Effector memory CD8-positive, alpha-beta T cell (primary cell): ENCODE measurements at regions not wholly inside any gene's neighbourhood (a gene's known extent, or its start where the extent isn't known, plus 50 kb on each side); places are given as distances from the start of the nearest gene placed in this dataset.

Experiments
- ATAC-seq: fragments of 150-1000 bp; cut with Tn5 transposase; replicated peaks from 2 replicates; pipeline ENCODE4 v1.10.0; 2021; ENCODE audit warnings: mild to moderate bottlenecking, moderate library complexity
- DNase-seq, 3 experiments: peaks; one replicate each; pipeline ENCODE4 v3.0.0; 2021
- H3K27ac Mint-ChIP-seq, 2 donors: one replicate each; pipeline ENCODE4 v1.8.0; 2022; ENCODE audit warnings: mild to moderate bottlenecking in 2 of 2, mixed read lengths in 2 of 2, moderate library complexity in 2 of 2
- H3K27me3 Mint-ChIP-seq, 2 donors: one replicate each; pipeline ENCODE4 v1.8.0; 2022; ENCODE audit warnings: mixed read lengths in 2 of 2
- H3K36me3 Mint-ChIP-seq: one replicate; pipeline ENCODE4 v1.8.0; 2022; ENCODE audit warnings: mild to moderate bottlenecking, moderate library complexity, mixed read lengths; ENCODE audit not compliant: insufficient read depth
- H3K4me1 Mint-ChIP-seq, 2 donors: one replicate each; pipeline ENCODE4 v1.8.0; 2022; ENCODE audit warnings: low read depth in 2 of 2, mixed read lengths in 2 of 2
- H3K4me3 Mint-ChIP-seq, 2 donors: one replicate each; pipeline ENCODE4 v1.8.0; 2022; ENCODE audit warnings: mild to moderate bottlenecking in 2 of 2, mixed read lengths in 2 of 2, moderate library complexity in 2 of 2
- H3K9me3 Mint-ChIP-seq, 2 donors: one replicate each; pipeline ENCODE4 v1.8.0; 2022; ENCODE audit warnings: mixed read lengths in 2 of 2

DNA sequence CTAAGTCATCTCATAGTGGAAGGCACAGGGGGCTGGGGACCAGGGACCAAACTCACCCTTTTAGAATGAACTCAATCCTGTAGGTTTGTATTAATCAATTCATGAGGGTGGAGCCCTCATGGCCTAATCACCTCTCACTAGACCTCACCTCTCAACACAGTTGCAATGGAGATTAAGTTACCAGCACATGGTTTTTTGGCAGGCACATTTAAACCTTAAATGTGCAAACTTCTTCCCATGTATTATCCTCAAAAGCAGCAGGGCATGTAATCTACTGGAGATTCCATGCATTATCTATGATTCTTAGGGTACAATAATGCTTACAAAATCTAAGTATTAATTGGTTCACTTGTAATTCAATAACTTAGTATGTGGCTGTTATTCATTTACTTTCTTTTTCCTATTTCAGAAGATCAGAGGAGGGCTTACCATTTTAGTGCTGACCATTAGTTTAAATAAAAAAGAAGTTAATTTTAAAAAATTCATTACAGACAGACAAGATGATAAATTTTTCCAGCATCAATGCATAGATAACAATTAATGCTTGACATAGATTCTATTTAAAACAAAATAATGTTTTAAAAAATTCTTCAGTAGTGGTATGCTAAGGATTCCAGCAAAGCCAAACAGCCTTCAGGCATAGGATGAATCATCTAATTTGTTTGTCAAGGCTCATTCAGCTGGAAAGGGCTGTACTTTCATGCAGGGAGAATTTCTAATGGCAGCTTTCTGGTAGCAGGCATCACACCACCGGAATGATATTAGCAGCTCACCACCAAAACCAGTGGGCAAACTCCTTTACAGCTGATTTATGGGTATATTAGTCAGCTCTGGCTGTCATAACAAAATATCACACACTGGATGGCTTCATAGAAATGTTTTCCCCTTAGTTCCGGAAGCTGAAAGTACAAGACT, 124.6 kb upstream of the ZNF648 start:
- ATAC-seq, result no peak
- H3K4me3 Mint-ChIP-seq, result no peak overlapping the region
- DNase-seq, result no peak
- peaks cover 0 to 2% of the 10 kb centered on the region in 2 donors for H3K9me3 Mint-ChIP-seq
- H3K27ac Mint-ChIP-seq, result no peak overlapping the region
- H3K4me1 Mint-ChIP-seq, result no peaks in the 10 kb centered on the region
- H3K36me3 Mint-ChIP-seq, result no peaks in the 10 kb centered on the region
- H3K27me3 Mint-ChIP-seq, result peaks cover 5 to 18% of the 10 kb centered on the region in 2 donors

DNA sequence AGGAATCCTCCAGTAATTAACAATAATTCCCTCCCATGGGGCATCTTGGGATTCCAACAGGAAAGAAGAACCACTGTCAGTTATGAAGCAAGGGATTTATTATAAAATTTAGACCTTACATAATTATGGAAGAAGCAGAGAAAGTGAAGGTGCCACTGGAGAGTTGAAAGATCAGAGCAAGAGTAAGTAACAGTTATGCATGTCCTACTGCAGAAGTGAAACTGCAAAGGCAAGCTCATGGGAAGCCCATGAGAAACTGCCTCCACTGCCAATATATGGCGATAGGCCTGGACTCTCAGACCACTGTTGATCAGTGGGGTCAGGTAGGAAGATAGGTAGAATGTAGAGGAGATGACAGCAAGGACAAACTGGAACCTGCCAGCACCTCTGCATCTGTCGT, 123.6 kb upstream of the ZNF648 start:
- Mint-ChIP-seq H3K36me3 (no peaks in the 10 kb centered on the region), H3K27me3 (peaks cover 10 to 23% of the 10 kb centered on the region in 2 donors), H3K4me3 (no peak overlapping the region), H3K9me3 (peaks cover 0 to 2% of the 10 kb centered on the region in 2 donors), H3K4me1 (no peaks in the 10 kb centered on the region), H3K27ac (no peak overlapping the region)
- no peak for ATAC-seq
- DNase-seq, result no peak

DNA sequence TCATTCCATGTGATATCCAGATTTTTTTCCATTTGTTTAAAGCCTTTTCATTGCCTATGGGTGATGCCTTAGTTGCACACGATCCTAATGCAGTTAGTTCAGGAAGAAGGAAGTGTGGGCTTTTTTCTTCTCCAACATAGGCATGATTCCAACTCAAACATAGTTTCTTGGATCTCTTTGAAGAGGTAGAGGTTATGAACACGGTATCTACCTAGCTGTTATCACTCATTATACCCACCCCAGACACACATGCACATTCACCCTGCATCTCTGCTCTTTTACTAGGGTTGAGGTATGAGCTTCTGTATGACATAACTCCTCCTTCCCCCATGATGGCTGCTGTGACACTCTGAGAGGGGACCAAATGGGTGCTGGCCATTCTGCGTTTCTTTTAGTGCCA, 122.1 kb upstream of the ZNF648 start:
- Mint-ChIP-seq H3K4me1 (no peaks in the 10 kb centered on the region), H3K27me3 (peaks cover 10 to 15% of the 10 kb centered on the region in 2 donors), H3K9me3 (no peaks in the 10 kb centered on the region), H3K27ac (no peak overlapping the region), H3K4me3 (no peak overlapping the region), H3K36me3 (no peaks in the 10 kb centered on the region)
- DNase-seq, result no peak
- no peak for ATAC-seq

DNA sequence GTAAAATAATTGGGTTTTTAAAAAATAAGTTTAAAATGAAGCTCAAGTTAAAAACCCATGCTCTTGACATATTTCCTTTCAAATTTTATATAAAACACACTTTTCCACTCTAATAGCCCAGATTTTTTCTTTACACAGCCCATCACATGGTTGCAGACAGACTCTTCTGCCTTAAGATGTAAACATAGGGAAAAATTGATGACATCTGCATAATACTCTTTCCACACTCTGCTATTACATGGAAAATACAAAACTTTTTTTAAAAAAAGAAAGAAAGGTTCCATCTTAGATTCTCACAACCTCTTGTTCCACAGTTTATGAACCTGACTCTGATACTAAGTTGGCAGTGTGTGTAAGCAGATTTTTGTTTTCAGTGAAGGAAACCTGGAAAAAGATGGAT, 120.8 kb upstream of the ZNF648 start:
- ATAC-seq, result no peak
- Mint-ChIP-seq H3K27ac (no peak overlapping the region), H3K27me3 (peaks cover 10 to 19% of the 10 kb centered on the region in 2 donors), H3K4me3 (no peak overlapping the region), H3K36me3 (no peaks in the 10 kb centered on the region), H3K9me3 (no peaks in the 10 kb centered on the region), H3K4me1 (no peaks in the 10 kb centered on the region)
- no peak for DNase-seq

DNA sequence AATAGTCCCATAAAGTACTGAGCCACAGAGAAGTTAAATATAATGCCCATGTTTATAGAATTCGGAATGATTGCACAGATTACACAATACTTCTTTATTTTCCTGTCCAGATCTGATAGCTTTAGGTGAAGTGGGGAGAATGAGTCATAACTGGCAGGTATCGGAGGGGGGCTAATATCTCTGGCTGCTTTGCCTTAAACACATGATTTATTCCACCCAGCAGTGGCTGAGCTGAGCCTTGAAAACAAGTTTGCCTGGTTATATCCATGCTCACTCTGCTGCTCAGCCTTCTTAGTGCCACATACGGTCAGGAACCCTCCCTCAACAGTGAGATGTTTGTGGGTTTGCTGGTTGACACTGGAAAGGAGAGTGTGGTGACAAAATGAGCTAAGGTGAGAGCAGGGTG, 119.7 kb upstream of the ZNF648 start:
- H3K9me3 Mint-ChIP-seq, result no peaks in the 10 kb centered on the region
- DNase-seq, result no peak
- H3K36me3 Mint-ChIP-seq, result no peaks in the 10 kb centered on the region
- no peaks in the 10 kb centered on the region for H3K4me1 Mint-ChIP-seq
- H3K4me3 Mint-ChIP-seq, result no peak overlapping the region
- H3K27ac Mint-ChIP-seq, result no peak overlapping the region
- peaks cover 16 to 26% of the 10 kb centered on the region in 2 donors for H3K27me3 Mint-ChIP-seq
- peak; percentile 27 for ATAC-seq

DNA sequence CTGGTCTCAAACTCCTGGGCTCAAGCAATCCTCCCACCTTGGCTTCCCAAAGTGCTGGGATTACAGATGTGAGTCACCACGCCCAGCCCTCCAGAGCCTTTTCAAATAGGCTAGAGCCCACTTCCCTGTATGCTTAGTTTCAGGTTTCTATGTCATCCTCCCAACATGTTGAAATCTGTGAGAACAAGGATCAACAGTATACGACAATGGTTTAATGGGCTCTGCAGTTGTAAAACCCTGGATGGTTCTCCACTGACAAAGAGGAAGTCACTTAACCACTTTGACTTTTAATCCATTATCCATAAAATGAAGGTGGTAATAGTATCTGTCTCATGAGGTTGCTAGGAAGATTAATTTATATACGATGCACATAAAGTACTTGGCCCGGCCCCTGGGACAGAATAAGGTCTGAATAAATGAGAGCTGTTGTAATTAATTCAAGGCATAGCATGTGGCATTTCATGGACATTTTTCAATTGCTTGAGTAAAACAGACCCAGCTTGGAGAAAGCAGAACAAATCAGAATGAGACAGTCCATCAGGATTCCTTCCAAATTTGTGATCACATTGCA, 113.9 kb upstream of the ZNF648 start:
- no peaks in the 10 kb centered on the region for H3K36me3 Mint-ChIP-seq
- no peaks in the 10 kb centered on the region for H3K4me1 Mint-ChIP-seq
- H3K27me3 Mint-ChIP-seq, result peaks cover 6 to 19% of the 10 kb centered on the region in 2 donors
- ATAC-seq (no peak), DNase-seq (no peak)
- no peak overlapping the region for H3K4me3 Mint-ChIP-seq
- no peak overlapping the region for H3K27ac Mint-ChIP-seq
- no peaks in the 10 kb centered on the region for H3K9me3 Mint-ChIP-seq

DNA sequence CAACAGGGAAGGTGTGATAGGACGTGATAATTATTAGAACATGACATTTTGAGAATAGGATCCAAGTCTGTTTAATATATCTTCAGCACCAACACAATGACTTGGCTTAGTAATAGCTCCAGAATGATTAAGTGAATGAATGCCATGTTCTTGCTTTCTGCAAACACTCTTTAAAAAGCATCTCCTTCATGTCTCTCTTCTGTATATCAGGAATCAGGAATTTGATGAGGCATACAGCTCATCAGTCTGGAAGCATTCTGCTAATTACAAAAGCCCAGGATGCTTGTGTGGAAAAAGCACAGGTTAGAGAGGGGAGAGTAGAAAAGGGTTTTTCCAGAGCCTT, 113.0 kb upstream of the ZNF648 start:
- H3K4me3 Mint-ChIP-seq, result no peak overlapping the region
- DNase-seq (no peak), ATAC-seq (no peak)
- no peaks in the 10 kb centered on the region for H3K4me1 Mint-ChIP-seq
- H3K27me3 Mint-ChIP-seq, result peaks cover 6 to 19% of the 10 kb centered on the region in 2 donors
- no peaks in the 10 kb centered on the region for H3K36me3 Mint-ChIP-seq
- no peaks in the 10 kb centered on the region for H3K9me3 Mint-ChIP-seq
- no peak overlapping the region for H3K27ac Mint-ChIP-seq

DNA sequence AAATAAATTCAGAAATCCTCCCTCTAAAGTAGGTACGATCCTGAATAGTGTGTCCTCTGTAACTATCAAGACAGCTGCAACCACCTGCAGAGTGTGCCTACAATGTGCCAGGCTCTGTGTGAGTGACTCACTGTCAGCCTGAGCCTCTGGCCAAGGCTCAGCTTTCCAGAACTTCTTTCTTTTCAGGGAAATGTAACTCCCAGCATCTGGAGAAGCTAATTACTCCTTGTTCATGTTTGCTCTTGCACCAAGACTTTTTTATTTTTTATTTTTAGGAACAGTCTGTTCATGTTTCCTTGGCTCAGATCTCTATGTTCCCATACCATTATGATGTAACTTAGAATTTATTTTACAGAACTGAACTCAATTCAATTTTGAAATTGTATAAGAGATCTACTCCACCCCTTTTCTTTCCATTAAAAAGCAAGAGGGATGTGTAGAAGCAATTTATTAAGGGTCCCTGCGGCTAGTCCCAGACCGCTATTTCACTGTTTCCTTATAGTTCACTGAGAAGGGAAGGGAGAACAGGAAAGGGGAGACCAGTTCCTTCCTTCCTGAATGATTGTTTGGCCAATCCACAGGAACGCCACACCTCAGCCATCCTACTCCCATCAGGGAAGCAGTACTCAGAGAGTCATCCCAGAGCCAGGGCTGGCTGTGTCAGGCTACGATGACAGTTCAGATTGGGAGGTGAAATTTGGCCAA, 112.4 kb upstream of the ZNF648 start:
- ATAC-seq, result no peak
- Mint-ChIP-seq H3K27me3 (peaks cover 6 to 24% of the 10 kb centered on the region in 2 donors), H3K4me1 (no peaks in the 10 kb centered on the region), H3K9me3 (no peaks in the 10 kb centered on the region), H3K27ac (no peak overlapping the region), H3K36me3 (no peaks in the 10 kb centered on the region), H3K4me3 (no peak overlapping the region)
- no peak for DNase-seq

DNA sequence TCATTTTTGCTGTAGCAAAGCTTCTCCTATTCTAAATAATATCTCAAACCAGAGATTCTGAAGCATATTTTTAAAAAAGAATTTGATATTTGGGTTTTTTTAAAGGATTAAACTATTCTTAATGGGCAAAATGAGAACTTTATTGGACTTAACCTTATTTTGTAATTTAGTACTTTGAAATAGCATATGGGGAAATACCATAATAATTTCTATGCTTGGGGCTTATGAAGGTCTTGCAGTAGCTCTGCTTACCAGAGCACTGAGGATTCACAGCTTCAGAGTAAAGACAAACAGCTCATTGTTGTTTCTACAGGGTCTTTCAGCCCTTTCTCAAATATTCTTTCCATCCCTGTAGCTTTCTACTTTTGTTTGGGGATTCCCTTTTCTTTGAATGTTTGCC, 111.2 kb upstream of the ZNF648 start:
- Mint-ChIP-seq H3K36me3 (no peaks in the 10 kb centered on the region), H3K4me3 (no peak overlapping the region), H3K4me1 (no peaks in the 10 kb centered on the region), H3K27ac (no peak overlapping the region), H3K27me3 (peaks cover 6 to 18% of the 10 kb centered on the region in 2 donors), H3K9me3 (no peaks in the 10 kb centered on the region)
- DNase-seq, result no peak
- ATAC-seq, result no peak

DNA sequence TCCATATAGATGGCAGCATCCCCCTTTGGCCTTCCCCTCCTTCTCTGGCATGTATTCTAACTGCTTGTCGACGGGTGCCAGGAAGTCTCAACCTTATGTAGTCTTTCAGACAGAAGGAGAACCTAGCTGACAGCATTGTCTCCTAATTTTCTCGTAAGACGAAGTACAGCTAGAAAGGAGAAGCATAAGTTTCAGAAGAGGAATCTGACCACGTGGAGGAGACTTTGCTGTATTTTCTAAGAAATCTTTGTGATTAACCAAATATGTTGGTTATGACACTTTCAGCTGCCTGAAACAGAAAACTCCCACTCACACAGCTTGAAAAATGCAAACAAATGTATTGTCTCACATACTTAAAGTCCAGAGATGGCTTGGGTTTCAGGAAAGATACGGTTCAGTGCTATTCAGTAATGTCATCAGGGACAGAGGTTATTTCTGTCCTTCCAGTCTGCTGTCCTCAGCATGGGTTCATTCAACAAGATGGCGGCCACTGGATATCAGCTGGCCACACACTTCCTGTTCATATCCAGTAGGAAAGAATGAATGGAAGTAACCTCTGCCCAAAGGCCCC, 109.5 kb upstream of the ZNF648 start:
- Mint-ChIP-seq H3K9me3 (no peaks in the 10 kb centered on the region), H3K27me3 (peaks cover 0 to 11% of the 10 kb centered on the region in 2 donors), H3K4me1 (no peaks in the 10 kb centered on the region), H3K36me3 (no peaks in the 10 kb centered on the region), H3K27ac (no peak overlapping the region), H3K4me3 (no peak overlapping the region)
- no peak for DNase-seq
- ATAC-seq, result no peak

DNA sequence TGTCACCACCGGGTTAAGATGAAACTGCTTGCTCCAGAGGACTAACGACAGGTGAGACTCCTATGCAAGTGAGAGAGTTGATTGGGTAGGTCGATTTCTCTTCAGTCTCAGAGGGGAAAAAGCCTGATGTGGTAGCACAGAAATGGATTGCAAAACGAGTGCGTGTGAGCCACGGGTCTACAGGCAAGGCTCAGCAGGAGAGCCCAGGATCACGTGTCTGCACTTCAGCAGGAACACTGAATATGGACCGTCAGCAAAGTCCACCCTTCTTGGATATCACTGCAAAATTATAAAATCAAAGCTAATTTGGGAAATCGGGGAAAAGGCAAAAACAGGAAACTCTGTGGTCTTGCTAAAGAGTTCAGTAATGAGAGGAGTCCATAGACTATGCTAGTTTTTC, 107.7 kb upstream of the ZNF648 start:
- Mint-ChIP-seq H3K36me3 (no peaks in the 10 kb centered on the region), H3K27me3 (peaks cover 8 to 13% of the 10 kb centered on the region in 2 donors), H3K4me3 (no peak overlapping the region), H3K4me1 (no peaks in the 10 kb centered on the region), H3K9me3 (no peaks in the 10 kb centered on the region), H3K27ac (no peak overlapping the region)
- ATAC-seq (no peak), DNase-seq (no peak)

DNA sequence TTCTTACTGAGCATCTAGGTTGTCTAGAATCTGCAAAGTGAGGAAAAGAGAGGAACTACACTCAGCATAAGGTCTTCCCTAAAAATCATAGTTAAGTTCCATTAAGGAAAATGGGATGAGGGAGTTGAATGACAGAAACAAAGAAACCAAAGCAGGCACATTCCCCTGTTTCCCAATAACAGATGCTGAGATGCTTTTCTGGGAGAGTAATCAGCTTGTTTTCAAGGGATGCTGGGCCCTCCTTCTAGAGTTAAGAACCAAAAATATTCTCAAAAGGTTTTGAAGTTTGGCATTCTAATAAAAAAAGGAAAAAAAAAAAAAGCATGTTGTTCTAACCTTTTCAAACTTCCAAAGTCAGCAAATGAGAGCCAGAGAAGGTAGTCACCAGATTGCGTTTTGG, 105.2 kb upstream of the ZNF648 start:
- DNase-seq (no peak), ATAC-seq (no peak)
- no peak overlapping the region for H3K27ac Mint-ChIP-seq
- H3K4me1 Mint-ChIP-seq, result no peaks in the 10 kb centered on the region
- peaks cover 19 to 20% of the 10 kb centered on the region in 2 donors for H3K27me3 Mint-ChIP-seq
- no peak overlapping the region for H3K4me3 Mint-ChIP-seq
- H3K9me3 Mint-ChIP-seq, result no peaks in the 10 kb centered on the region
- H3K36me3 Mint-ChIP-seq, result no peaks in the 10 kb centered on the region

DNA sequence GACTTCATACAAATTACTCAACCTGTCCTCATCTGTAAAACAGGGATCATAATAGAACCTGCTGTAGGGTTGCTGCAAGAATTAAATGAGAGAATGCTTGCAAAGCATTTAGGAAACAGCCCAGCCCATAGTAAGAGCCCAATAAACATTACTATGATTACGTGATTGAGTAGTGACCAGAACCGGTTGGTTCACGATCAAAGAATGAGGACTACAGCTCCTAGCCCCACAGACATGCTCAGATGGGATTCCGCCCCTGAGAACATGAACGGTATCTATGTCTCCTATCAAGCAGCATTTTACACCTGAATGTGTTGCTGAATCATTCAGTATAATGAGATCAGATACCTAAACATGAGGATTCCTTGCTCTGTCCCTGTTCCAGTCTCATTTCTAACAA, 104.8 kb upstream of the ZNF648 start:
- Mint-ChIP-seq H3K9me3 (no peaks in the 10 kb centered on the region), H3K36me3 (no peaks in the 10 kb centered on the region), H3K4me3 (no peak overlapping the region), H3K27me3 (peaks cover 19 to 20% of the 10 kb centered on the region in 2 donors), H3K4me1 (no peaks in the 10 kb centered on the region), H3K27ac (no peak overlapping the region)
- DNase-seq (no peak), ATAC-seq (no peak)
